Esophagus squamous epithelium (tissue), 4 donors: ENCODE measurements at regions not wholly inside any gene's neighbourhood (a gene's known extent, or its start where the extent isn't known, plus 50 kb on each side); places are given as distances from the start of the nearest gene placed in this dataset.
"Not testable (repeated sequence)": the region's sequence is repeated elsewhere in the genome, so short reads cannot be mapped to it uniquely, and the experiment has no call there.

Experiments used
- CTCF ChIP-seq, 6 experiments: fragments of 450-650 bp in 4 of 6; fragments of 200-600 bp in 2 of 6; sonication (generic) in 2 of 6; IDR thresholded peaks; one replicate each; pipeline ENCODE4 v1.5.1; 2016 to 2019; ENCODE audit warnings: antibody characterized with exemption in 6 of 6, mild to moderate bottlenecking in 4 of 6, moderate library complexity in 4 of 6
- POLR2A ChIP-seq, 4 donors: fragments of 450-650 bp; IDR thresholded peaks; one replicate each; pipeline ENCODE4 v1.6.1; 2017; ENCODE audit warnings: antibody characterized with exemption in 4 of 4, mild to moderate bottlenecking in 4 of 4, moderate library complexity in 3 of 4

GRCh38 chr9:102469430-102469829 lies 525.7 kb upstream of the CYLC2 start:
- TF ChIP-seq CTCF, POLR2A (IDR thresholded peaks at IDR 0.05): not testable (repeated sequence)
